ENCODE measurements at regions not wholly inside any gene's neighbourhood (a gene's known extent, or its start where the extent isn't known, plus 50 kb on each side); places are given as distances from the start of the nearest gene placed in this dataset.

- H3K4me2 ChIP-seq = no peak overlapping the region
- H2AFZ ChIP-seq (ENCODE audit: low read depth) = no peak overlapping the region
- no peak overlapping the region for H3K4me3 ChIP-seq (IDR thresholded peaks at IDR 0.05; ENCODE audit: insufficient read depth, low read depth, low read length)
- no peaks in the 10 kb centered on the region for H3K79me2 ChIP-seq (ENCODE audit: insufficient read depth, low read depth)
- H3K36me3 ChIP-seq (ENCODE audit: insufficient read depth) = no peaks in the 10 kb centered on the region
- no peak overlapping the region for H3K27ac ChIP-seq
- H3K9ac ChIP-seq = no peak overlapping the region
- H3K4me1 ChIP-seq (ENCODE audit: low read depth, poor library complexity, severe bottlenecking) = no peaks in the 10 kb centered on the region
- H3K27me3 ChIP-seq (ENCODE audit: insufficient read depth, low read depth) = no peaks in the 10 kb centered on the region
- no peaks in the 10 kb centered on the region for H4K20me1 ChIP-seq (ENCODE audit: insufficient read depth)
- no peak for TF ChIP-seq CTCF (conservative IDR thresholded peaks at IDR 0.05; ENCODE audit: low read depth, low read length)
Measured at GRCh38 chr1:199218065-199218464, 579.2 kb downstream of the PTPRC start.

- H3K4me1 ChIP-seq (ENCODE audit: low read depth, poor library complexity, severe bottlenecking) = no peaks in the 10 kb centered on the region
Measured at GRCh38 chr1:199218533-199218932, 579.7 kb downstream of the PTPRC start.

GRCh38 chr1:199220031-199220430 lies 581.2 kb downstream of the PTPRC start:
- H3K4me1 ChIP-seq (ENCODE audit: low read depth, poor library complexity, severe bottlenecking) = no peaks in the 10 kb centered on the region
- no peak overlapping the region for H3K27ac ChIP-seq
- no peak overlapping the region for H3K4me3 ChIP-seq (IDR thresholded peaks at IDR 0.05; ENCODE audit: insufficient read depth, low read depth, low read length)
- no peak for TF ChIP-seq CTCF (conservative IDR thresholded peaks at IDR 0.05; ENCODE audit: low read depth, low read length)
- no peaks in the 10 kb centered on the region for H3K36me3 ChIP-seq (ENCODE audit: insufficient read depth)
- no peaks in the 10 kb centered on the region for H3K79me2 ChIP-seq (ENCODE audit: insufficient read depth, low read depth)
- H4K20me1 ChIP-seq (ENCODE audit: insufficient read depth) = no peaks in the 10 kb centered on the region
- no peak overlapping the region for H3K4me2 ChIP-seq
- H3K9ac ChIP-seq = no peak overlapping the region
- no peaks in the 10 kb centered on the region for H3K27me3 ChIP-seq (ENCODE audit: insufficient read depth, low read depth)
- no peak overlapping the region for H2AFZ ChIP-seq (ENCODE audit: low read depth)

More at GRCh38 chr1:199218533-199218932, 579.7 kb downstream of the PTPRC start:
- H3K27me3 ChIP-seq (ENCODE audit: insufficient read depth, low read depth) = no peaks in the 10 kb centered on the region
- no peaks in the 10 kb centered on the region for H3K36me3 ChIP-seq (ENCODE audit: insufficient read depth)
- TF ChIP-seq CTCF (conservative IDR thresholded peaks at IDR 0.05; ENCODE audit: low read depth, low read length) = no peak
- H4K20me1 ChIP-seq (ENCODE audit: insufficient read depth) = no peaks in the 10 kb centered on the region
- no peak overlapping the region for H2AFZ ChIP-seq (ENCODE audit: low read depth)
- H3K79me2 ChIP-seq (ENCODE audit: insufficient read depth, low read depth) = no peaks in the 10 kb centered on the region
- H3K9ac ChIP-seq = no peak overlapping the region
- no peak overlapping the region for H3K4me3 ChIP-seq (IDR thresholded peaks at IDR 0.05; ENCODE audit: insufficient read depth, low read depth, low read length)
- no peak overlapping the region for H3K4me2 ChIP-seq
- H3K27ac ChIP-seq = no peak overlapping the region

- no peaks in the 10 kb centered on the region for H3K36me3 ChIP-seq (ENCODE audit: insufficient read depth)
- H3K9ac ChIP-seq = no peak overlapping the region
- TF ChIP-seq CTCF (conservative IDR thresholded peaks at IDR 0.05; ENCODE audit: low read depth, low read length) = no peak
- H3K4me2 ChIP-seq = no peak overlapping the region
- H3K4me3 ChIP-seq (IDR thresholded peaks at IDR 0.05; ENCODE audit: insufficient read depth, low read depth, low read length) = no peak overlapping the region
- H3K79me2 ChIP-seq (ENCODE audit: insufficient read depth, low read depth) = no peaks in the 10 kb centered on the region
- H3K27me3 ChIP-seq (ENCODE audit: insufficient read depth, low read depth) = no peaks in the 10 kb centered on the region
- H4K20me1 ChIP-seq (ENCODE audit: insufficient read depth) = no peaks in the 10 kb centered on the region
- H3K4me1 ChIP-seq (ENCODE audit: low read depth, poor library complexity, severe bottlenecking) = no peaks in the 10 kb centered on the region
- no peak overlapping the region for H3K27ac ChIP-seq
- no peak overlapping the region for H2AFZ ChIP-seq (ENCODE audit: low read depth)
Measured at GRCh38 chr1:199221371-199222150, 582.7 kb downstream of the PTPRC start.
